ENCODE measurements at regions not wholly inside any gene's neighbourhood (a gene's known extent, or its start where the extent isn't known, plus 50 kb on each side); places are given as distances from the start of the nearest gene placed in this dataset.

DNA sequence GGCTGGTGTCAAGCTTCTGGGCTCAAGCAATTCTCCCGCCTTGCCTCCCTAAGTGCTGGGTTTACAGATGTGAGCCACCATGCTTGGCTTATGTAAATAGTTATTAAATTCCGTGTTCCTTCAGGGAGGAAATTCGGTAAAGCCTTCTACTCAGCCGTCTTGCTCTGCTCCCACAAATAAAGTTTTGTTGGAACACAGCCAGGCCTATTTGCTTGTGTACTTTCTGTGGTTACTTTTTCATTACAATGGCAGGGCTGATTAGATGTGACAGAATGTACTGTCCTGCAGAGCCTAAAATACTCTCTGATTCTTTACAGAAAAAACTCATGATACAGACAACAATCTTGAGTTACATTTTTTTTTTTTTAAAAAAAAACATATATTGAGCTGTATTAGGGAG, 68.8 kb upstream of the TACR1 start:
- Mint-ChIP-seq H3K4me3 (no peak overlapping the region), H3K4me1 (no peaks in the 10 kb centered on the region), H3K27me3 (ENCODE audit: insufficient read depth, low read depth, poor library complexity) (peaks cover 4% of the 10 kb centered on the region), H3K36me3 (ENCODE audit: low read depth) (no peaks in the 10 kb centered on the region; the same call in 2 of the 3 replicates), H3K9me3 (peaks cover 2% of the 10 kb centered on the region; the same call in 1 of the 3 replicates), H3K27ac (no peak overlapping the region)
- no peak for DNase-seq (ENCODE audit: low spot score)
- no peaks in the 10 kb centered on the region for H3K4me1 ChIP-seq (ENCODE audit: insufficient read depth)
- H3K79me2 ChIP-seq (replicated peaks; ENCODE audit: insufficient read depth) = no peaks in the 10 kb centered on the region
- no peak overlapping the region for H3K4me3 ChIP-seq
- no peak for ATAC-seq
- H3K27me3 ChIP-seq (ENCODE audit: insufficient read depth) = no peaks in the 10 kb centered on the region
- H3K4me2 ChIP-seq = no peak overlapping the region
- TF ChIP-seq NANOG (IDR thresholded peaks at IDR 0.05; ENCODE audit: borderline replicate concordance) (no peak), EZH2phosphoT487 (IDR thresholded peaks at IDR 0.05; ENCODE audit: unreplicated experiment) (no peak)
- H4K20me1 ChIP-seq (replicated peaks; ENCODE audit: insufficient read depth) = no peaks in the 10 kb centered on the region
- no peak overlapping the region for H2AFZ ChIP-seq
- no peaks in the 10 kb centered on the region for H3K36me3 ChIP-seq (ENCODE audit: insufficient read depth)
- H3F3A ChIP-seq (replicated peaks; ENCODE audit: low read depth) = no peaks in the 10 kb centered on the region
- H3K27ac ChIP-seq (ENCODE audit: low read depth) = no peak overlapping the region
- H3K9me2 ChIP-seq (ENCODE audit: insufficient read depth) = no peaks in the 10 kb centered on the region; the same call in 1 of the 2 replicates

DNA sequence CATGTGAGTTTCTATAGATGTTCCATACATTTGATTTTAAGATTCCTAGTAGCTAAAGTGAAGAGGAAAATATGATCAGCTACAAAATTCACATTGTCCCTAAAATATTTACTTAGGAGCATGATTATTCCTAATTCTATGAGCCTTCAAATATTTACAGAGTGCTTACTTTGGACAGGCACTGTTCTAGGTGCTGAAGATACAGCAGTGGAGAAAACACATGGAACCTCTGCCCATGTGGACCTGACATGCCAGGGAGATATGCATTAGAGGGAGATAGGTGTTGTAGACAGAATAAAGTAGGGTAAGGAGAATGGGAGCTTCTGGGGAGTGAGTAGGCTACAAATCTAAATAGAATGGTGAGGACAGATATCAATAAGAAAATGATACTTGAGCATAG, 62.6 kb upstream of the TACR1 start:
- Histone ChIP-seq H2AFZ (no peak overlapping the region), H3K27me3 (ENCODE audit: insufficient read depth) (no peaks in the 10 kb centered on the region), H4K20me1 (replicated peaks; ENCODE audit: insufficient read depth) (no peaks in the 10 kb centered on the region), H3K36me3 (ENCODE audit: insufficient read depth) (peaks cover 11% of the 10 kb centered on the region; the same call in 1 of the 2 replicates), H3F3A (replicated peaks; ENCODE audit: low read depth) (no peaks in the 10 kb centered on the region), H3K27ac (ENCODE audit: low read depth) (no peak overlapping the region), H3K9me2 (ENCODE audit: insufficient read depth) (peaks cover 3% of the 10 kb centered on the region; the same call in 1 of the 2 replicates), H3K4me1 (ENCODE audit: insufficient read depth) (no peaks in the 10 kb centered on the region), H3K4me3 (no peak overlapping the region), H3K79me2 (replicated peaks; ENCODE audit: insufficient read depth) (no peaks in the 10 kb centered on the region), H3K4me2 (no peak overlapping the region)
- ATAC-seq (no peak), DNase-seq (ENCODE audit: low spot score) (no peak)
- Mint-ChIP-seq H3K4me3 (no peak overlapping the region), H3K27me3 (ENCODE audit: insufficient read depth, low read depth, poor library complexity) (peaks cover 9% of the 10 kb centered on the region), H3K27ac (no peak overlapping the region), H3K9me3 (peaks cover 20% of the 10 kb centered on the region; the same call in 2 of the 3 replicates), H3K4me1 (no peaks in the 10 kb centered on the region), H3K36me3 (ENCODE audit: low read depth) (peaks cover 12% of the 10 kb centered on the region; the same call in 2 of the 3 replicates)
- TF ChIP-seq STAT1 (IDR thresholded peaks at IDR 0.05; ENCODE audit: unreplicated experiment) (no peak), ZNF114 (CRISPR knock-in tag; IDR thresholded peaks at IDR 0.05) (no peak), JUNB (IDR thresholded peaks at IDR 0.05; ENCODE audit: unreplicated experiment) (no peak), EZH2phosphoT487 (IDR thresholded peaks at IDR 0.05; ENCODE audit: unreplicated experiment) (no peak), EZH2 (IDR thresholded peaks at IDR 0.05; ENCODE audit: low read depth, unreplicated experiment) (no peak), NANOG (IDR thresholded peaks at IDR 0.05; ENCODE audit: borderline replicate concordance) (no peak), POLR2AphosphoS5 (IDR thresholded peaks at IDR 0.05; ENCODE audit: low read depth) (no peak), ZNF462 (CRISPR knock-in tag; IDR thresholded peaks at IDR 0.05) (no peak), REST (IDR thresholded peaks at IDR 0.05; ENCODE audit: unreplicated experiment) (no peak)
- TF ChIP-seq, protein P1, sequence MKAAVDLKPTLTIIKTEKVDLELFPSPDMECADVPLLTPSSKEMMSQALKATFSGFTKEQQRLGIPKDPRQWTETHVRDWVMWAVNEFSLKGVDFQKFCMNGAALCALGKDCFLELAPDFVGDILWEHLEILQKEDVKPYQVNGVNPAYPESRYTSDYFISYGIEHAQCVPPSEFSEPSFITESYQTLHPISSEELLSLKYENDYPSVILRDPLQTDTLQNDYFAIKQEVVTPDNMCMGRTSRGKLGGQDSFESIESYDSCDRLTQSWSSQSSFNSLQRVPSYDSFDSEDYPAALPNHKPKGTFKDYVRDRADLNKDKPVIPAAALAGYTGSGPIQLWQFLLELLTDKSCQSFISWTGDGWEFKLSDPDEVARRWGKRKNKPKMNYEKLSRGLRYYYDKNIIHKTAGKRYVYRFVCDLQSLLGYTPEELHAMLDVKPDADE (IDR thresholded peaks at IDR 0.05) = no peak

Measured in GM23338 (cell line).